ENCODE measurements at regions not wholly inside any gene's neighbourhood (a gene's known extent, or its start where the extent isn't known, plus 50 kb on each side); places are given as distances from the start of the nearest gene placed in this dataset.

DNA sequence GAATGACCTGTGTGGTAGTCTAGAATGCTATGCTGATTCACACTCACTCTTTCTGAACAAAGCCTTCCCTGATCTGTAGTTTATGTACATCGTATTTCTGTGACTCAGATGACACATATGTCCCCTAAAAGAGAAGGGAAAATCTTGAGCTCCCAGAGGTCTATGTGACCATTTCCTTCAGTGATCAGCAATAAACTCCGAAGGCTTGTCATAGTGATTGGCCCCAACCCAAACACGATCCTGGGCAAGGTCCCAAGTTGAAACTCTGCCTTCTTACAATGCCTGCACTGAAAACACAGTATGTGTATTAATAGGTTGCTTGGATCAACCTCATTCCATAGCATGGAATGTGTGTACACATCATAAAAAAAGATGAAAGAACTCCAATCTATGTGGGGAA lies 685.8 kb downstream of the MAT2B start:
- BruUV-seq (replicated peaks) = no TSS peak
- DNase-seq (ENCODE audit: low read depth, low spot score) (peak; percentile 69), FAIRE-seq (peak; percentile 66)
- Histone ChIP-seq H3K4me1 (ENCODE audit: control insufficient read depth, extremely low read depth, insufficient read depth, low read length) (no peaks in the 10 kb centered on the region), H2AFZ (ENCODE audit: low read depth, low read length) (peak overlapping the region; percentile 30), H3K9me1 (replicated peaks; ENCODE audit: control insufficient read depth, extremely low read depth, insufficient read depth, low read length) (no peaks in the 10 kb centered on the region), H3K36me3 (ENCODE audit: control insufficient read depth in 2 of 2, extremely low read depth in 1 of 2, insufficient read depth in 2 of 2, low read length in 2 of 2) (no peaks in the 10 kb centered on the region), H3K4me3 (replicated peaks in 1 of 3; ENCODE audit: insufficient read depth in 1 of 3, low read depth in 1 of 3, low read length in 3 of 3) (no peak overlapping the region), H3K27ac (ENCODE audit: insufficient read depth, low read depth, low read length) (no peak overlapping the region), H3K9me3 (replicated peaks; ENCODE audit: control insufficient read depth, insufficient read depth, low read length) (no peaks in the 10 kb centered on the region), H3K27me3 (ENCODE audit: control insufficient read depth in 2 of 2, insufficient read depth in 2 of 2, low read length in 2 of 2) (no peaks in the 10 kb centered on the region), H4K20me1 (replicated peaks; ENCODE audit: control insufficient read depth, extremely low read depth, insufficient read depth, low read length) (no peaks in the 10 kb centered on the region), H3K4me2 (ENCODE audit: insufficient read depth, low read length) (no peak overlapping the region), H3K9ac (replicated peaks; ENCODE audit: extremely low read depth, insufficient read depth, low read length) (no peak overlapping the region), H3K79me2 (ENCODE audit: control insufficient read depth, insufficient read depth, low read length) (no peaks in the 10 kb centered on the region)
- POLR2A ChIA-PET = no interaction called here
- no peak for TF ChIP-seq POLR2A (IDR thresholded peaks at IDR 0.05; ENCODE audit: low read depth, low read length)
- TF ChIP-seq, protein P1, sequence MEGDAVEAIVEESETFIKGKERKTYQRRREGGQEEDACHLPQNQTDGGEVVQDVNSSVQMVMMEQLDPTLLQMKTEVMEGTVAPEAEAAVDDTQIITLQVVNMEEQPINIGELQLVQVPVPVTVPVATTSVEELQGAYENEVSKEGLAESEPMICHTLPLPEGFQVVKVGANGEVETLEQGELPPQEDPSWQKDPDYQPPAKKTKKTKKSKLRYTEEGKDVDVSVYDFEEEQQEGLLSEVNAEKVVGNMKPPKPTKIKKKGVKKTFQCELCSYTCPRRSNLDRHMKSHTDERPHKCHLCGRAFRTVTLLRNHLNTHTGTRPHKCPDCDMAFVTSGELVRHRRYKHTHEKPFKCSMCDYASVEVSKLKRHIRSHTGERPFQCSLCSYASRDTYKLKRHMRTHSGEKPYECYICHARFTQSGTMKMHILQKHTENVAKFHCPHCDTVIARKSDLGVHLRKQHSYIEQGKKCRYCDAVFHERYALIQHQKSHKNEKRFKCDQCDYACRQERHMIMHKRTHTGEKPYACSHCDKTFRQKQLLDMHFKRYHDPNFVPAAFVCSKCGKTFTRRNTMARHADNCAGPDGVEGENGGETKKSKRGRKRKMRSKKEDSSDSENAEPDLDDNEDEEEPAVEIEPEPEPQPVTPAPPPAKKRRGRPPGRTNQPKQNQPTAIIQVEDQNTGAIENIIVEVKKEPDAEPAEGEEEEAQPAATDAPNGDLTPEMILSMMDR (IDR thresholded peaks at IDR 0.05; ENCODE audit: extremely low read depth in 1 of 2, insufficient read depth in 1 of 2, low read depth in 1 of 2, low read length in 2 of 2) = no peak
- no peak for TF ChIP-seq JUN (IDR thresholded peaks at IDR 0.05; ENCODE audit: borderline replicate concordance, insufficient read depth, insufficient read length, low read depth)
- no peak for TF ChIP-seq MYC (IDR thresholded peaks at IDR 0.05; ENCODE audit: low read depth, low read length)
- TF ChIP-seq POLR2AphosphoS5 (IDR thresholded peaks at IDR 0.05; ENCODE audit: insufficient read depth, low read depth, low read length) = no peak
- TF ChIP-seq EZH2 (IDR thresholded peaks at IDR 0.05; ENCODE audit: borderline replicate concordance, low read depth, low read length, severe bottlenecking) = no peak
- no peak for TF ChIP-seq GATA2 (IDR thresholded peaks at IDR 0.05; ENCODE audit: insufficient read depth, insufficient read length, low read depth, low read length)
- TF ChIP-seq FOS (IDR thresholded peaks at IDR 0.05; ENCODE audit: borderline replicate concordance, insufficient read depth, low read length) = no peak
- TF ChIP-seq, protein P2, sequence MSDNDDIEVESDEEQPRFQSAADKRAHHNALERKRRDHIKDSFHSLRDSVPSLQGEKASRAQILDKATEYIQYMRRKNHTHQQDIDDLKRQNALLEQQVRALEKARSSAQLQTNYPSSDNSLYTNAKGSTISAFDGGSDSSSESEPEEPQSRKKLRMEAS (IDR thresholded peaks at IDR 0.05; ENCODE audit: insufficient read depth, insufficient read length) = no peak
- CTCF ChIA-PET = interaction anchor here (1.4 kb wide), 1 partner anchor 13 kb away, joined by 3 read pairs; no protein-coding TSS in a partner anchor
- intact Hi-C loops (cut with micrococcal nuclease) = no loop called here
- dilution Hi-C loops (cut with MboI; ENCODE audit: extremely low pct_ligation_motif_present, low sequenced_read_pairs) = no loop called here

All from endothelial cell of umbilical vein (primary cell).